ENCODE measurements at regions not wholly inside any gene's neighbourhood (a gene's known extent, or its start where the extent isn't known, plus 50 kb on each side); places are given as distances from the start of the nearest gene placed in this dataset.
"Not testable (repeated sequence)": the region's sequence is repeated elsewhere in the genome, so short reads cannot be mapped to it uniquely, and the experiment has no call there.

DNA sequence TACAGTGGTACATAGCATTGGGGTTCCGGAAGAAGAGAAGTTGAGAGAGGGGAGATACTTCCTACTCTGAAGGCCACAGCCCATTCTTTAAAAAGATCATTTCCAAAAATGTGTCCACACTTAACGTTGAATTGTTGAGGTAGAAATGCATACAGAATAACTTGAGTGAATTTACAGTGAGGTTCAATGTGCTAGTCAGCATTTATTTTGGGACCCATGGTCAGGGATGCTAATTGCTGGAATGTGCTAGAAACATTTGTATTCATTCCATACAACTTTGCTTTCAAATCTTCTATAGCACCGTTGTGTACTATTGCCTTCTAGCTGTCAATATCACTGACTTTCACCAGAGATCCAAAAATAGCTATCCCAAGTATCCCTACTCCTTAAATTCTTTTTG, 325.9 kb downstream of the SATB2 start:
- no peak for DNase-seq (ENCODE audit: low read depth)

DNA sequence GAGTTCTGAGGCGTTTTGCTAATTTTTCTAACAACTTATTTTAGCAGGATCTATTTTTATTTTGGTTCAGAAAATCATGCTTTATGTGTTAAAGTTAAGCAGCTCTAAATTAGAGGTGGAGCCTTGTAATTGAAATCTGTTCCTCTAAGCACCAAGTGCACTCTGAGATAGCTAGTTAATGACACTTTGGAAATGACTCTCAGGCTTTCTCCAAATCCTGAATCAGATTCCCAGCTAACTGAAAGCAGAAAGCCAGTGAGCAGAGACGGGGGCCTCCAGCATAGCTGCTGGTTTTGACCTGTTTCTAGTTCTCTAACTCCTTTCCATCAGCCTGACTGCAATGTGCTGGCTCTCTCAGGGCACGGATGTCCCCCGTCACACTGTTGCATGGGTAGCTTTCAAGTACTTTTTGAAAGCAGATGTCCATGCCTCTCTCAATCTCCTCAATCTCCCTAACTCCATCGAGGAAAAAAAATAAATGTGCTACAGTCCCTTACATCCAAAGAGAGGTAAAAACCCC, 326.5 kb downstream of the SATB2 start:
- no peak for DNase-seq (ENCODE audit: low read depth)

DNA sequence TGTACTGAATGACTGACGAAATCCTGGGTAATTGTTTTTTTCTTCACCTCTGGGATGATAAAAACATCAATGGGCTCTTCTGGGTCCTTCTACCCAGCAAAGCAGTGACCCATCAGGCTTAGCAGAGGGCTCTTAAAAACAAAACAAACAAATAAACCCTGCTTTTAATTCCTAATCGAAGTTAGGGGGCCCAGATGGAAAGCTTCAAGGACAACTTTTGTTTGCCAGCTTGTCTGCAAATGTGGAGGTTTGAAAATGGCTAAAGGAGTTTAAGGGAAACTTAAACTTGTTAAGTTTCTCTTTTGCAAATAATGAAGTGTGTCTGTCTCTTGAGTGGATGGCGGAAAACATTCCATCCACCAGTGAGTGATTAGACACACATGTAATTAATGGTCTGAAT, 327.2 kb downstream of the SATB2 start:
- no peak for DNase-seq (ENCODE audit: low read depth)

DNA sequence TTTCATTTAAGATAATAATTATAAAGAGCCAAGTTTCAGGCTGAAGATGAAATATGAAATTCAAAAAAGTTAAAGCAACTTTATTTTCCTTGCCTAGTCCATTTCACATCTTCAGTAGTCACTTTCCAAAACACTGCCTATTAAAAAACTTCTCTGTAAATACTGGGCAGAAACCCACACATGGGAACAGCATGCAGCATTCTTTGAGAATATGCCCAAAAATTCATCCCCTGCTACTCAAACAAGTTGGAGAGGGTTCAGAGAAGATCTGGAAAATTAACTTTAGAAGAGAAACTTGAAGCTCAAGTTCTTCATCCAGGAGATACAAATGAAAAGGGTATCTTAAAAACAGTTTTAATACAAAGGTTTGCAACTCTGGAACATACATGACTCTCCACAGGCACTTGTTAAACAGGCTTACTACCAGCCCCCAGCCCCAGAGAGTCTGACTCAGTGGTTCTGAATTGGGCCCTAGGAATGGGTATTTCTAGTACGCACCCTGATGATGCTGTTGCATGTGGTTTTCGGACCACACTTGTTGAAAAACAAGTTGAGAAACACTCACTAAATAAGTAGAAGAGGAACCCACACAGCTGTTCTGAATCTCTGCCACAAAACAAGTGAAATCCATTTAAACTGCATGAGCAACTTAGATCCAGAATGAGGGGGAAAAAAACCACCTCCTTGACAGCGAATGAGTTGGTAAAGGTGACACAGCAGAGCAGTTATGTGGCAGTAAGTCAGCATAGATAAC, 329.1 kb downstream of the SATB2 start:
- no peak for DNase-seq (ENCODE audit: low read depth)

DNA sequence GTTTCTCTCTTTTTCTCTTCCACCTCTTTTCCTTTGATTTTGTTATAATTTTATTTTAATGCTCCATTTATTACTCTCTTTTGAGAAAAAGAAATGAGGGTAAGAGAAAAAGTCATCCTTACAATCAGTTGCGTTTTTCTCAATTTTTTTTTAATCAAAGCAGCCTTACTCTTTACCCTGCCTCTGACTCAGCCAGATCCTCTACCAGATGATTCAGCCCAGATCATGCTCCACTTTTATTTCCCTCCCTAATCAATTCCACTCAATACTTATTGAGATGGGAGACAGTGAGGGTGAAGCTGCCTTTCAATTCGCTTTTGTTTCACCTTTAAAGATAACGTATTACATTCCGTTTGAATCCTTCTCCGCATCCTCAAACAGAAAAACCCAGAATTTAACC, 337.9 kb downstream of the SATB2 start:
- DNase-seq (ENCODE audit: low read depth): no peak

DNA sequence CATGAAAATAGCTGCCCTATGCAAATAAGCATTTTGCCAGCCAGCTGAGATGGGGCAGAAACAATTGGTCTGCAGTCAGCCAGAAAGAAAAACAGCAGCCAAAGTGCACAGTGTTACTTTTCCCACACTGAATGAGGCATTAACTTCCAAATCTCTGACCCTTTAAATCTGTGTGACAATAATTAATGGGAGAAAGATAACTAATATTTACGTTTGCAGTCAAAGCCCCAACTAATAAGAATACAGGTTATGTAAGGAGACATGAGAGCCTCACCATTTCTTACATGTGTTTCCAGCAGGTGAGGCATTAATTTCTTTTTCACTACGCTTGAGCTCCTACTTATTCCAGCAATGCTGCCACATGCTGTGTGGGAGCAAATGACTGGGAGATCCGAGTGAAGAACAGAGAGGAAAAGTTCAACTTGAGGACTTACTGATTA, 339.0 kb downstream of the SATB2 start:
- DNase-seq (ENCODE audit: low read depth): no peak

DNA sequence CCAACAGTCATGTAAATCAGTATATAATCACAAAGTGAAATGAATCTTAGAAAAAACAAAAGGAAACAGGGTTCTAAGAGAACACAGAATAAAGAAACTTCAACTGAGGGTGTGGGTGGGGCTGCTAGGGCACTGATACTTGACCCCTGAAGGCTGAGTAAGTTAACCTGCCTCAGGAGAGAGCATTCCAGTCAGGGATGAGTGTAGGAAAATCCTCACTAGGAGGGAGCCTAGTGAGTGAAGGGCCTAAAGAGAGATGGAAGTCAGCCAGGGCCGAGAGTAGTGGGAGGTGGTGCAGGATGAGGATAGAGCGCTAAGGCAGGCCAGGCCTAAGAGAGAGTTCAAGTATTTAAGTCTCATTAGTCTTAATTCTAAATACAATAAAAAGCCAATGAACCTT, 342.6 kb downstream of the SATB2 start:
- DNase-seq (ENCODE audit: low read depth): no peak

DNA sequence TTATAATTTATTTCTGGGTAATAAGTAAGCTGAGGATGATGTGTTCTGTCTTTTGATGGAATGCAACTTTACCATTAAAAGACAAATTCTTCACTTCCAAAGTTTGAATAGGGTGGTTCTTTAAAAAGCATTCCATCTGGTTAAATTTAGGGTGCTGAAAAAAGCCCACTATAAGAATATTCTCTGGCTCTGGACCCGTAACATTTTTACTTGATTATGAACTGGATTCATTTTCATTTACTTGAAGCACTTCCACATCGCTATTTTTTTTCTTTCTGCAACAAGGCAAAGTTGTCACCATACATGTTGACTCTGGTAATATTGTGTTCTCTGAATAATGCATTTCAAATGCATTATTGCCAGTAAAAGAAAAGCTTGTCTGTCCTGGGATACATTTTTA, 344.6 kb downstream of the SATB2 start:
- no peak for DNase-seq (ENCODE audit: low read depth)

DNA sequence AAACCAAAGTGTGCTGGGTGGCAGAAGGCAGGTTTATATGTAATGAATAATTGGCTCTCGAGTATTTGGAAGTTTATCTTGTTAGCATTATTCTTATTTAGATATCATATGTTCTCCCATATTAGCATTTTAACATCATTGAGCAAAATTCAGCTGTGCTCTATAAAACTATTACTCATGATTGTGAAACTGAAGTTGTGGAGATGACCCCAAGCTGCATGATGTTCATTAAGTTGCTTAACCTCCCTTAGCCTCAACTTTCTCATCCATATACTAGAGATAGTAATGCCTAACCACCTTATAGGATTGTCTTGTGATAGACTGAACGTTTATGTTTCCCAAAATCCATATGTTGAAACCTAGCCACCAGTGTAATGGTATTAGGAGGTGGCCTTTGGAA, 346.3 kb downstream of the SATB2 start:
- no peak for DNase-seq (ENCODE audit: low read depth)

DNA sequence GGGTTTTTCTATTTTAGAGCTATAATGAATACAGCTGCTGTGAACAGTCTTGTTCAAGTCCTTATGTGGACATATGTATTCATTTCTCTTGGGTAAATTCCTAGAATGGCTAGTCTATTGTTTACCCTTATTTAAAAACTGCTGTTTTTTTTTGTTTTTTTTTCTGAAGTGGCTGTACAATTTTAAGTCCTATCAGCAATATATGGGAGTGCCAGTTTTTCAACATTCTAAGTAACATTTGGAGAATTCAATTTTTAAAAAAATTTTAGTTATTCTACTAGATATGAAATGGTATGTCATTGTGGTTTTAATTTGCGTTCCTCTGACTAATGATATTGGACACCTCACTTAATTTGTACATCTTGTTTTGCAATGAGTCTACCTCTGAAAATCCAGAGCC, 349.7 kb downstream of the SATB2 start:
- no peak for DNase-seq (ENCODE audit: low read depth)

DNA sequence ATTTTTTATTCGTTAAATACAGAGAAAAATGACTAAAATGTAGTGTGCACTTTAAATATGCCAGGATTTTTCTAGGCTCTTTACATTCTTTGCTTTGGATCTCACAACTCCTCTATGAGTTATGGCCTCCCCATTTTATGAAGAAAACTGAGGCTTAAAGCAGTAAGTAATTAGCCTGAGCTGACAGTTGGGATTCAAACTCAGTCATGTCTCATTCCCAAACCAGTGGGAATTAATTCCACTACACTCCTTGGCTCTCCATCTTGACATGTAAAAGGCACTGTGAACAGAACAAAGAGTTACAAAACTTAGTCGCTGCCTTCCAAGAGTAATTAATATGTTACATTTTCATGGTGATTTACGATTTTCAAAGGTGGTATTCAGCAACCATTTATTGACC, 351.9 kb downstream of the SATB2 start:
- no peak for DNase-seq (ENCODE audit: low read depth)

DNA sequence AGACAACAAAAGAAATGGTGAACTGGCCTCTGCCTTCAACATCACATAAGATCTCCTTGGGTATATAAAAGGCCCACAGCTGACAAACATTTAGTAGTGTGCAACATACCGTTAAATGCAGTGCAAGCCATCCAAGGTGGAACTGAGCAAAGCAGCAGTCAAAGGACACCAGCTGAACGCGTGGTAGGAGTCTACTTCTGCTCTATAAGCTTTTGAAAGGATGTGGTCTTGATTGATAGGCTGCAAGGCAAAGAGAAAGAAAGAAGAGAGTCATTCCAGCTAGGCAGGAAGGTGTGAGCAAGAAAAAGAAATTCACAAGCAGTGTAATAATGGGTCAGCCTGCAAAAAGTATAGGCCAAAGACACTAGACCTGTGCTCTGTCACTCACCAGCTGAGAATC, 356.3 kb downstream of the SATB2 start:
- DNase-seq (ENCODE audit: low read depth): no peak

DNA sequence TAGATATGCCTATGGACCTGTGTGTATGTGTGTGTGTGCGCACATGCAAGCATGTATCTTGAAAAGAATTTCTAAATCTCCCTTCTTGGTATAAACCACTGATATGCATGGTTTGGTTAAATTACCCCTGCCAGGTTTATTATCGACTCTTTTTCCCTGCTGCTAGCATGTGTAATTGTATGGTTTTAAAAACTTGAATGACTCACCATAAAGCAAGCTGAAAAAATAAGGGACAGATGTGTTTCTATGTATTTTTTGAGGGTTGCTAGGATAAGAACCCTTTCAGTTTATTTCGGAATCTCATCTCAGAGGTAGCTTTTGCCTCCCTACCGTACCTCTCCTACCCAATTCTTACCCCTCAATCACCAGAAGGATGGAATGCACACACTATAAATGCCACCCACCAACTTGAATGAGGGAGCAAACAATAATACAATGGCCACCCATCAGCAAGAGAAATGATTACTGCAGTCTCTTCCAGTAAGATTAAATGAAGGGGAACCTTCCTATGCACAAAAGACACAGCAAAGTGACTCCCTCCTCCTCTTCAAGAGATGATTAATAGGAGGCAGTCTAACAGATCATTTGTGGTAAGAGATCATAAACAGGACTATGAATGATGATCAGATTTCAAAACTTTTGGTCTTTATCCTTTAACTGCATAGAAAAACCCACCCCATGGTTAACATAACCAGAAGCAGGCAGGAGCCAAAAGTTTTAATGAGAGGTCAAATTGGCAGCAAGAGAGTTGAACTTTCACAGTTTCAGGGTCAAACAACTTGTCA, 357.2 kb downstream of the SATB2 start:
- no peak for DNase-seq (ENCODE audit: low read depth)

DNA sequence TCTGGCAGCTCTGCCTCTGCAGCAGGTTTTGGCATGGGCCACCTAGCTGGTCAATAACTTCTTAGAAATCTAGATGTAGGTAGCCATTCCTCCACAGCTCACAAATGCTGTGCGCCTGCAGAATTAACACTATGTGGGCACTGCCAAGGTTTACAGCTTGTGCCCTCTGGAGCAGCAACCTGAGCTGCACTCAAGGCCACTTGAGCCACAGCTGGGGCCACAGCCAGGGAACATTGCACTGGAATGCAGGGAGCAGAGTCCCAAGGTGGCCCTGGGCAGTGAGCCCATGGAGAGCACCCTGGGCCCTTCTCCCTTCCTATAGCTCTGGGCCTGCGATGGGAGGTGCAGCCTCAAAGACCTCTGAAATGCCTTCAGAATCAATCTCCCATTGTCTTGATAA, 365.3 kb downstream of the SATB2 start:
- no peak for DNase-seq (ENCODE audit: low read depth)

DNA sequence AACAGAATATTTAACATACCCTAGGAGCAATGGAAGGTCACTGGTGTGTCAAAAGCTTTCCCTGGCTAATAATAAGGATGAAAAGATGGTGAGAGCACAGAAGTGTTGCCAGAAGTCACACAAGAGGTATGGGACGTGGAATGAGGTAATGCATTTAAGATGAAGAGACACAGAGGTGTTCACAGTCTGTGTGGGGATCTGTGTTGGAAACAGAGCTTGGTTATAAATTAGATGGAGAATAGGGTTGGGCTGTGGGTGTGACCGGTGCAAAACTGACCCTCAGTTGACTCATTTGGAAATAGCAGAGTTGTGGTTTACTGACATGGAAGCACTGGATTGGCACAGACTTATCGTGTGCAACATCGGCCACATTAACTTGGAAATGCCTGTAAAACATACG, 372.5 kb downstream of the SATB2 start:
- DNase-seq (ENCODE audit: low read depth): no peak

DNA sequence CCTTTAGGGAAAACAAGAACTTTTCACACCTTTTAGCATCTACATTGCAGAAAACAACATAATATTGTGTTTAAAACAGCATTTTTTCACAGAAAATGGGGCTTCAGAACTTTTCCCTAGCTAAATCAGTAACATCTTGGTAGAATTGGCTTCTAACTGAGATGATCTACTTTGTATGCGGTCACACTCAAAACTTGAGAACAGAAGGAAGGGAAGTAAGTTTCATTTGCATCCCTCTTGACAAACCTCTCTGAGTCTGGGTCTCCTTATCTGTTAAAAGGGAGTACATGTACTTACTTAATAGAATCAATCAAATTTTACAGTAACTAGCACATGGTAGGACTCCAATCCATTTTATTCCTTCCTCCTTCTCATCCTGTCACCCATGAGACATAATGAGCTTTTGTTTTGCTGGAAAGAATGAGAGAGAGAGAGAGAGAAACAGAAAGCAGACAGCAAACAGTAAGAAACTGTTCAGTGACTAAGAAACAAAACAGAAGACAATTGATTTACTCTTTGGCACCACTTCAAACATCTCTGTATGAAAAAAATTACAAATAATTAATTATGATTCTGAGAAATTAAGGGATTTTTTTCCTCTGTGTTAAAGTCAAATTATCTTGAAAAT, 387.3 kb downstream of the SATB2 start:
- DNase-seq (ENCODE audit: low read depth): no peak

DNA sequence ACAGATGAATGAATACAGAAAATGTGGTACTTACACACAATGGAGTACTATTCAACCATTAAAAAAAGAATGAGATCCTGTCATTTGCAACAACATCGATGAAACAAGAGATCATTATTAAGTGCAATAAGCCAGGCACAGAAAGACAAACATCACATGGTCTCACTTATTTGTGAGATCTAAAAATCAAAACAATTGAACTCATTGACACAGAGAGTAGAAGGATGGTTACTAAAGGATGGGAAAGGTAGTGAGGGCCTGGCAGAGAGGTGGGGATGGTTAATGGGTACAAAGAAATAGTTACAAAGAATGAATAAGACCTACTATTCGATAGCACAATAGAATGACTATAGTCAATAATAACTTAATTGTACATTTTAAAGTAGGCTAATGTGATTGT, 393.5 kb downstream of the SATB2 start:
- no peak for DNase-seq (ENCODE audit: low read depth)

DNA sequence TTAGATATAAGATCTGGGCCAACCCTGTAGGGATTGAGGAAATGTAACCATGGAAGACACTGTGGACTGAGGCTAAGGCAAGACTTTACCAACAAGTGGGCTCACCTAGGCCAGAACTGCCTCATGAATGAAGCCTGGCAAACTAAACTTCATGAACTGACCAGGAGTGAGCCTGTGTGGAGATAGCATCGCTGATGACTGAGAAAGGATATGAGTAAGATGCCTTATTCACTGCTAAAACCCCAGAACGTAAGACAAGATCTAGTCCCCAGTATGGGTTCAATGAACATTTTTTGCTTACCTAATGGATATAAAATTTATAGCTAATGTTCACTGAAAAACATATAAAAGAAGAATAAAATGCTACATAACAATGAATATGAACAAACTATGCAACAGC, 399.8 kb downstream of the SATB2 start:
- no peak for DNase-seq (ENCODE audit: low read depth)

DNA sequence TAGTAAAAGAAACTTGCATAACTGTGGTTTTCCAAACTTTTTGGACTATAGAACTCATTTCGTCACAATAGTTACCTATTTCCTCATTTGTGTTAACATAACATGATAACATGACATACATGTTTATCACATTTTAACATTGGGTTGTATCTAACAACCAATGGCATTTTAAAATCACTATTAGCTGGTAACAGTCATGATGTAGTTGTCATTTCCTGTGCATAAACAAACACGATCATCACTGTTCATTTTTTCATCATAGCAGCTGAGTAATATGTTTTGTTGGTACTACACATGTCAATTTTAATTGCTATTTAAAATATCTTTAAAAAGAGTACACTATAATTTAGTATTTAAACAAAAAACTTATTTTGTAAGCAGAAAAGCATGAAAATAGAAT, 402.4 kb downstream of the SATB2 start:
- no peak for DNase-seq (ENCODE audit: low read depth)

DNA sequence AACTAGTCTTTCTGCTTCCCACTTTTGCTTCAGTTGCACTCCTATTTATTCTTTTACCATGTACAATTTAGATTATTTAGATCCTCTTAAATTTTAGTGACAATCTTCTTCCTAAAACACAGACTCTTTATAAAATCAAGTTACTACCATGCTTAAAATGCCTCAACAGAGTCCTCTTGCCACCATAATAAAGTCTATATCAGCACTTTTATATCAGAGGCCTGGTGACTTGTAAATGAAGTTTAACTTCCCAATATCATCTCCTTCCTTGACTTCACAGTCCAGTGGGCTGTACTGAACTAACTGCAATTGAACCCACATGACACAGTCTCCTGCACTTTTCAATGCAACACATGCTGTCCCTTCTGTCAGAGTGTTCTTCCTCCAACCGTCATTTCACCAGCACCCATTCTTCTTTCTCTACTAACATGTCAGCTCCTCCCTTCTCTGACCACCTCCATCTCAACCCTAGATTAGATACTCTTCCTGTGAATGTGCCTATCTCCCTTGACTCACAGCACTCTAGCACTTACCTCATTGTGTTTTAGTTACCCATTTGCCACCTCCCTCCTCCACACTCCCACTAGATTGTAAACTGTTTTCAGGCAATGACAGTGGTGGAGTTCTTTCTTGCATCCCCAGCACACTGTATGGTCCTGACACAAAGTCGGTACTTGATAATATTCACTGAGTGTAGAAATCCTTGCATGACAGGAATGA, 414.9 kb downstream of the SATB2 start:
- no peak for DNase-seq (ENCODE audit: low read depth)

DNA sequence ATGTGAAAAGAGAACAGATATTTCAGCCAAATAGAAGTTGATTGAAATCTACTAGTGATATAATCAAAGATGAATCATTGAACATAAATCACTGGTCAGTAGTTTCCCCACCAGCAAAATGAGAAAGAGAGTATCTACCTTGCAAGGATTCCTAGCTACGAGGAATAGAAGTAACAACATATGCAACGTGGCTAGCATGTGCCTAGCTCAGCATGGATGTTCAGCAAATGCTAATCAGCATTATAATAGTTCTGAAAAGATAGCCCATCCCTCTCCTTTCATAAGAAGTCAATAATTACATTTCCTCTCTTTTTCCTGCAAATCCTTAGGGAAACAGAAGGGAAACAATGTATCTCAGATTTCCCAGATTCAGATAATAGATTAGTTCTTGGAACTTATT, 417.2 kb downstream of the SATB2 start:
- no peak for DNase-seq (ENCODE audit: low read depth)

DNA sequence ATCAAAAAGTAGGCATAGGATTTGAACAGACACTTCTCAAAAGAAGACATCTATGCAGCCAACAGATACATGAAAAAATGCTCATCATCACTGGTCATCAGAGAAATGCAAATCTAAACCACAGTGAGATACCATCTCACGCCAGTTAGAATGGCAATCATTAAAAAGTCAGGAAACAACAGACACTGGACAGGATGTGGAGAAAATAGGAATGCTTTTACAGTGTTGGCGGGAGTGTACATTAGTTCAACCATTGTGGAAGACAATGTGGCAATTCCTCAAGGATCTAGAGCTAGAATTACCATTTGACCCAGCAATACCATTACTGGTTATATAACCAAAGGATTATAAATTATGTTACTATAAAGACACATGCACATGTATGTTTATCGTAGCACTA, 424.0 kb downstream of the SATB2 start:
- DNase-seq (ENCODE audit: low read depth): not testable (repeated sequence)

All from T follicular helper cell (primary cell).